ENCODE measurements at regions not wholly inside any gene's neighbourhood (a gene's known extent, or its start where the extent isn't known, plus 50 kb on each side); places are given as distances from the start of the nearest gene placed in this dataset.
A peak's percentile ranks its signal among the peaks of the same experiment; 100 is the strongest.
"Not testable (repeated sequence)": the region's sequence is repeated elsewhere in the genome, so short reads cannot be mapped to it uniquely, and the experiment has no call there.

DNA sequence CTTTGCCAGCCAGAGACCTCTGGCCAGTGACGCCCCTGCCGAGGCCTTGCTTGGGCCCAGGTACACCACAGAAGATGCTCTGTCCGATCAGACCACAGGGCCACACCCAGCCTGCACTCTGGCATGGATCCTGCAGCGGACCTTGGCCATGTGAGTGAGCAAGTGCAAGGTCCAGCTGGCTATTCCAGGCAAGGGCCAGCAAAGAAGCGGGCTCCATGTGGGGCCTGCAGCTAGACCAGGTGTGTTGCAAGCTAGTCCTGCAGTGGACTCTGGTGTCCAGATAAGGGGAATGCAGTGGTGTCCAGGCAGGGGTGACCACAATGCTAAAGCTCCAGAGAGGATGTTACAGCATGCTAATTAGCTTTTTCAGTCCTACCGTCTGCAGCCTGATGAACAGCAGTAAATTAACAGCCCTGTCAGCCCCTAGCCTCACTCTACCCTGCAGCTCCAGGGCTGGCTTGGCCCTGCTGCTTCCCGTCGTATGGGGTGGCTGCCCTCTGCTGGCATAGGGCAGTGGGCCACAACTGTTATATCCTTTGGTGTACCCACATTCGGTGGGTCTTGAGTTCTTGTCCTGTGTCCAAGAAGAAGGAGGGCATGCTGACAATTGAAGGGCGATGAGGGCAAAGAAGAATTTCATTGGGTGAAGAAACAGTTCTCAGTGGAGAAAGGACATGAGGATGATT is 284.5 kb upstream of the POU5F2 start:
- DNase-seq, result no peak

DNA sequence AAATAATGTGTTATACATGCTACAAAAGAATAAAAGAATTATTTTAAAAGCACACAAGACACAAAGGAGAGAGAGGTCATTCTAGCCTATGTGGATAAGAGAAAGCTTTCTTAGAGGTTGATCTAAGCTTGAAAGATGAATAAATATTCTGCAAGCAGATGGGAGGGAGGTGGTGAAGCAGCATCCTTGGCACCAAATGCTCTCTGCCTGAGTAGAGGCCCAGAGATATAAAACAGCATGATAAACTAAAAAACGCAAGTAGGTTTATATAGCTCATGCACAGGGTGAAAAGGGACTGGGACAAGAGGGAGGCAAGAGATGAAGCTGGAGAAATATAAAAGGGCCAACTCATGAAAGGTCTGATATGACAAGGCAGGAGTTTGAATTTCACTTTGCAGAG is 283.2 kb upstream of the POU5F2 start:
- DNase-seq, result no peak

DNA sequence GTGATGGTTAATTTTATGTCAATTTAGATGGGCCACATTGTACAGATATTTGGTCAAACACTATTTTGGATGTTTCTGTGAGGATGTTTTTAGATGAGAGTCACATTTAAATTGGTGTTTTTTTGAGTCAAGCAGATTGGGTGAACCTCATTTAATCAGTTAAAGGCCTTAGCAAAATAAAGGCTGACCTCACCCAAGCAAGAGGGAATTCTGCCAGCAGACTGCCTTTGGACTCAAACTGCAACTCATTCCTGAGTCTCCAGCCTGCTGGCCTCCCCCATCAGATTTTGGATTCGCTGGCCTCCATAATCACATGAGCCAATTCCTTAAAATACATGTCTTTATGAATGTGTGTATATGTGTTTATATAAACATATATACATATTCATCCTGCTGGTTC is 282.7 kb upstream of the POU5F2 start:
- no peak for DNase-seq

DNA sequence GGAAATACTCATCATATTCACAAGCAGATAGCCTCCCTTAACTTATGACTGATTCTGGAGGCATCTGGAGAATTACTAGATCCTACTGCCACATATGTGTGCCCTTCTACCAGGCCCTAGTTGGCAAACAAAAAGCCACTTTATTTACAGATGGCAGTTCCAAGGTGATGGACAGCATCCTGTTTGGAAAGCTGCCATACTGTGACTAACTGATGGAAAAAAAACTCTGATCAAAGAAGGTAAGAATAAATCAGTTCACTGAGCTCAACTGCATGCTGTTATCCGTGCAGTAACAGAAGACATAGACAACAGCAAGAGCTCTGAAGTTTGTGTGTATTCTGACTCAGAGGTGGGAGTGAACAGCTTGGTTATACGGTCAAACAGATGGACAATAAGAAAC is 279.8 kb upstream of the POU5F2 start:
- DNase-seq, result no peak

DNA sequence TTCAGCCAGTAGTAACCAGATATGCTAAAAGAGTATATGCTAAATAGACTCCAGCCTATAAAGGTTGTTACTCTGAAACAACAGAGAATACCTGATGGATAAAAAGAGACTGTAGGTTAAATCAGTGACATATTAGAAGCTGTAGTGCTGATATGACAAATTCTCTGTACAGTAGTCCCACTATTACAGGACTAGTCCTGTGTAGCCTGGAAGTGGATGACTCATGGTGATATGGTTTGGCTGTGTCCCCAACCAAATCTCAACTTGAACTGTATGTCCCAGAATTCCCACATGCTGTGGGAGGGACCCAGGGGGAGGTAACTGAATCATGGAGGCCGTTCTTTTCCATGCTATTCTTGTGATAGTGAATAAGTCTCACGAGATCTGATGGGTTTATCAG is 276.2 kb upstream of the POU5F2 start:
- no peak for DNase-seq

DNA sequence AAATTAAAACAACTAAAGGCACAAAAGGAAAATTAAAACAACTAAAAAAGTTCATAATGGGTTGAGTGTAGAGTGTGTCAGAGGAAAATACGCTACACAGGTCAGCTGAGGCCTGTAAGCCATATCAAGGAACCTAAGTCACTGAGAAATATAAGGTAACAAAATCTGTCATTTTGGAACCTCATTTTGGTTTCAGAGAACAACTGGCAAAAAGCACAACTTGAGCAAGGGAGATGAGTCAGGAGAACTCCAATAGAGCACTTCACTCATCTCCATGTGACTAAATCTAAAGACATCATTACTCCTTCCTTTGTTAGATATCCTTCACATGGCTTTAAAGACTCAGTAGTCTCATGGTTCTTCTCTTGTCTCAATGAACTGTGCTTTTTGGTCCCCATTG is 269.4 kb upstream of the POU5F2 start:
- DNase-seq, result no peak

DNA sequence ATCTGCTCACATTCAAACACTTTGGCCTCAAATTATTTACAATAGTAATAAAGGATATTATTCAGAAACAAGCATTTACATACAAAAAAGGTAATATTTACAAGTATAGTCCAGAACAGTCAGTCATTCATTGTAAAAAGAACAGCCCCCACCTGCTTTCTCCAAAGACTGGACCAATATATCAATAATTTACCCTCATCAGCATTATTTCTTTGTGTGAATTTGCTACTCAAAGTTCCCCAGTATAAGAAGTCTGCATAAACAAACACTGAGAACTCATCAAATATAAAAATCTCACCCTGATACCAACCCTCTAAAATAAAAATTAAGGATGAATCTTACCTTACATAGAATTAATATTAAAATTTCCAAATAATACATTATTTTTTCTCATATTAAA is 267.8 kb upstream of the POU5F2 start:
- no peak for DNase-seq

DNA sequence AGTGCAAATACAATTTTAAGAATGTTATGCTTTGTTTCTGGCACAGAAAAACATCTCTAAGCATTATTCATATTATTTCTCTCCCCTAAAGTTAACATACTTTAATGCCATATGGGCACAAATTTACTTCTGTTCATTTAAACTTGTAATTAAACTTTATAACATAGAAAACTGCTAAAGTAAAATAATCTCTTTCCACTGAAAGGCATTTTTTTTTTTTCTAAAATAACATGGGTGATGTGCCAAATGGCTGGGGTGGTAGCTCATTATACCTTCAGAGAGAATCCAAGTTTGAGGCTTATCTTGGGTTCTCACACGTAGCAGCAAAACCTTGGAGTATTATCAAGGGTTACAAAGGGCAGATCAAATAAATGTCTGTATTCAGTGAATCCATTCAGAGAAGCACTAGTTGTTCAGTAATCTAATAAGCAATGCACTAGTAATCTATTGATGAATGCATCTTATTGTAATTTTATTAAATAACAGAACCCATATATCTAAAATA is 257.6 kb upstream of the POU5F2 start:
- DNase-seq, result no peak

DNA sequence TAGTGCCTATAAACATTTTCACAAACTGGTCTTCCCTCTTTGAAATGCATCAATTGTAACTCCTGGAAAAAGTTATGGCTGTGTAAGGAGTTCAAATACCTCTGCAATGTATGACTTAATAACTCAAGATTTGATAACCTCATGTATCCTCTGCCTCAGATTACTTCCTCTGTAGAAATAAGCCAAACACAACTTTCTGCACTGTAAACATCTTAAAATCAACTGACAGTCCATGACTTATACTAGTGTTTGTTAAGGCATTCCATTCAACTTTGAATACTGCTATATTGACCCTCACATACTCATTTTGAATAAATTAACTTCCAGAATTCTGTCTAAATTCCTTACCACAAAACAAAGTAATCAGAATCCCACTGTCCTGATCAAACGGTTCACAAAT is 256.2 kb upstream of the POU5F2 start:
- no peak for DNase-seq

DNA sequence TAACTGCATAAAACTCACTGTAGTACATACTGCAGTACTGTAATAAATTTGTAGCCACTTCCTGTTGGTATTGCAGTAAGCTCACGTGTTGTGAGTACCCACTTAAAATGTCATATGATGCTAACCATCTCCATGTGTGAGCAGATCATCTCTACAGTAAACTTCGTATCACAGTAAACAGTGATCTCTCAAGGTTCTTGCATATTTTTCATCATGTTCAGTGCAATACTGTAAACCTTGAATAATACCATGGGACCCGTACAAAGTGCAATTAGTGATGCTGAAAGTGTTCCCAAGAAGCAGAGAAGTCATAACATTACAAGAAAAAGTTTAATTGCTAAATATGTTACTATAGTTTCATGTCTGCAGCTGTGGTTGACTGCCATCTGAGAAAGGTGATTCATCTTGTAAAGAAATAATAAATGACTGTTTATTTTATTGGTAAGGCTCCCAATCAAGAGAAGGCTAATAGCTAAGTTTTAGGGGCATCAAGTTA is 253.8 kb upstream of the POU5F2 start:
- DNase-seq, result peak in 1 of 2 donors; percentile 20

DNA sequence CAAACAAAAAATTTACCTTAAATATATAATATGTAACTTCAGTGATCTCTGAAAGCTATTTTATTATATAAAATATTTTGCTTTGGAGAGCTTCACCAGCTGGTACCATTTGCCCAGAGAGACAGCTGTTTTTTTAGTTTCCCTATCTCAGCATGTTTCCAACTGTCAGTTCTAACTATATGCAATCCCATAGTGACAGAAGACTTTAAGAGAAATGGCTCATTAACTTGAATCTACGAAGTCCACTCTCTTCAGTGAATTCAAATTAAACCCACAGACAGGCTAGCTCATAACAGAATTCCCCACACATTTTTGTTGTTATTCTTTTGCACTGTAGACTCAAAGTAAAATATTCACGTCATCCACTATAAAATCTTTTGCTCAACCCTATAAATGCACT is 251.8 kb upstream of the POU5F2 start:
- no peak for DNase-seq

DNA sequence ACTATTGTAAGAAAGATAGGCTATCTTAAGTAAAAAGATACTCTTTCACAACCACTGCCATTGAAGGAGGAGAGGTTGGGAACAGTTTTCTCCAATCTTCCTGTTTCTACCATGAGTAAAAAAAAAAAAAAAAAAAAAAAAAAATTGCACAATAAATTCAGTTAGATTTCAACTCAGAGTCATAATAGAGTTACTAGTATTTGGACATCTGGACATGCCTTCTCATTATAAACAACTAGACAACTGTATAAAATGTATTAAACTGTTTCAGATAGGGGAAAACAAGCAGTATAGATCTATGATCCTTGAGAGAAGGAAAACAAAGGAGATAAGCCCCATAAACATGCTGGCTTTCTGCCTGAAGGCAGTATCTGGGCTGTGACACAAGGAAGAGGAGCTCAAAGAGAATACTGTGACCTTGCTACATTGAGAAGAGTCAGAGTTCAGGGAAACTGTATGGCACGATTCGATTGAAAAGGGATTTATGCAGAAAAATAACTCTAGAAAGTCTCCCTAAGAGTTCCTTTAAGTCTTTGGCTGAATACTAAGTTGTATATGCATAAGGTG is 249.2 kb upstream of the POU5F2 start:
- DNase-seq, result no peak

DNA sequence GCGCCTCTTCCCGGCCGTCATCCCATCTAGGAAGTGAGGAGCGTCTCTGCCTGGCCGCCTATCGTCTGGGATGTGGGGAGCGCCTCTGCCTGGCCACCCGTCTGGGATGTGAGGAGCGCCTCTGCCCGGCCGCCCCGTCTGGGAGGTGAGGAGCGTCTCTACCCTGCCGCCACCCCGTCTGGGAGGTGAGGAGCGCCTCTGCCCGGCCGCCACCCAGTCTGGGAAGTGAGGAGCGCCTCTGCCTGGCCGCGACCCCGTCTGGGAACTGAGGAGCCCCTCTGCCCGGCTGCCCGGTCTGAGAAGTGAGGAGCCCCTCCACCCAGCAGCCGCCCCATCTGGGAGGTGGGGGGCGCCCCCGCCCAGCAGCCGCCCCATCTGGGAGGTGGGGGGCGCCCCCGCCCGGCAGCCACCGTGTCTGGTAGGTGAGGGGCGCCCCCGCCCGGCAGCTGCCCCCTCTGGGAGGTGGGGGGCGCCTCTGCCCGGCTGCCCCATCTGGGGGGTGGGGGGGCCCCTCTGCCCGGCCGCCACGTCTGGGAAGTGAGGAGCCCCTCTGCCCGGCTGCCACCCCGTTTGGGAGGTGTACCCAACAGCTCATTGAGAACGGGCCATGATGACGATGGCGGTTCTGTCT is 244.7 kb upstream of the POU5F2 start:
- DNase-seq, result not testable (repeated sequence)

DNA sequence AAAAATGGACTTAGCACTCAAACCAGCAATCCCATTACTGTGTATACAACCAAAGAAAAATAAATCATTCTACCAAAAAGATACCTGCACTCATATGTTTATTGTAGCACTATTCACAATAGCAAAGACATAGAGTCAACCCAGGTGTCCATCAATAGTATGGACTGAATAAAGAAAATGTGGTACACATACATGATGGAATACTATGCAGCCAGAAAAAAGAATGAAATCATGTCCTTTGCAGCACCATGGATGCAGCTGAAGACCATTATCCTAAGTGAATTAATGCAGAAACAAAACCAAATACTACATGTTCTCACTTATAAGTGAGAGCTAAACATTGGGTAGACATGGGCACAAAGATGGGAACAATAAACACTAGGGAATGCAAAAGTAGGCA is 236.8 kb upstream of the POU5F2 start:
- DNase-seq, result no peak

DNA sequence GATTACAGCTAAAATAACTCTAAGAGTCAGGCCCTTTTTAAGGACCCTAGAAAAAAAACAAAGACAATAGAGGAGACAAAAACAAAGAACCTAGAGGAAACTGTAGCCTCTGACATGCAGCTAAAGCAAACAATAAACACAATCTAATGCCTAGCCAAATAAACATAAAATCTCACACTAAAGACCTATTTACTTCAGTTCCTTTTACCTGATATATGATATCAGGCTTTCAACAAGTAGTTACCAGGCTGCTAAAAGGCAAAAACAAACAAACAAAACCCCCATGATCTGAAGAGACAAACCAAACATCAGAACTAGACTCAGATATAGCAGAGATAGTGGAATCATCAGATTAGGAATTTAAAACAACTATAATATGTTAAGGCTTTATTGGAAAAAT is 226.5 kb upstream of the POU5F2 start:
- DNase-seq, result no peak

DNA sequence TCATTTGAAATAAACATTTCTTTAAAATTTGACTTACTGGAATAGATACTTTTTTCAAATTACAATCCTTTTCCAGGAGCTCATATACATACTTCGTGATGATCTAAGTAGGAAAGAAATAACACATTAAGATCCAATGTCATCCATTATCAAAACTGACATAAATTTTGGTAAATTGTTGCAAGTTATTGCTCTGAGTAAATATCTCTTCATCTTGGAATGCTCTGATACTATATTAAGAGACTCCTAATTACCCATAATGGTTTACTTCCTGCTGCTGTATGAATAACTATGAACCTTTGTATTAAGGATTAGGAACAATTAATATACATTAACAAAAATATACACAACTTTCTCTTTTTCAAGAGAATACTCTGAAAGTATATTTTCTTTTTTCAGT is 223.0 kb upstream of the POU5F2 start:
- DNase-seq, result no peak

DNA sequence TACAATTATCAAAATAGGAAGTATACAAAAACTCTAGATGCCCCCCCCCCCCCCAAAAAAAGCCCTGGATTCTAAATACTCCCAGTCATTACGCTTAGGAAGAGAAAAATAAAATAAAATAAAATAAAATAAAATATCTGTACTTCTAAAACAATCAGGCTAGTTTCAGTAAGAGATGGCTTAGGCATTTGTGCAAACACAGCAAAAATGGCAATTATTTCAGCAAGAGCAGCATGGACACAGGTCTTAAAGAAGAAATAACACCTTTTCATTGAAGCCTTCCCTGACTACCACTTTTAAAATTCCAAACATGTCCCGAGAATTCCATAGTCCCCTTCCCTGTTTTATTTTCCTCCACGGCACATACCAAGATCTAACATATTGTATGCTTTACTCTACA is 218.6 kb upstream of the POU5F2 start:
- DNase-seq, result no peak

DNA sequence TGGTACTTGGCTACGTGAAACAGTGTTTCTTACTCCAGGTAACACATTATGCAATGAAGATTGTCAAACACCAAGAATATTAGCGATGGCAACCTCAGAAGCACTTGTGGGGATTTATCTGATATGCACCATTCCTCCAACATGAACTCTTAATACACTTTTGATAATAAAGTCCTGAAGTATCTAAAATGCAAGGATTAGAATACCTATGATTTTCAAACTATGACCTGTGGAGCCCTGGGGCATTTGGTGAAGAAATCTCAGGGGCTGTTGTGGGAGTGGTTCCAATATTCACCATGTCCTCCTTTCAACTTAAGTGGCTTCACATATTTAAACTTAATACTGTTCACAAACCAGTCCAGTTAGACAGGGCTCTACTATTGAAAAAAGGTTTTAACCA is 214.6 kb upstream of the POU5F2 start:
- no peak for DNase-seq

DNA sequence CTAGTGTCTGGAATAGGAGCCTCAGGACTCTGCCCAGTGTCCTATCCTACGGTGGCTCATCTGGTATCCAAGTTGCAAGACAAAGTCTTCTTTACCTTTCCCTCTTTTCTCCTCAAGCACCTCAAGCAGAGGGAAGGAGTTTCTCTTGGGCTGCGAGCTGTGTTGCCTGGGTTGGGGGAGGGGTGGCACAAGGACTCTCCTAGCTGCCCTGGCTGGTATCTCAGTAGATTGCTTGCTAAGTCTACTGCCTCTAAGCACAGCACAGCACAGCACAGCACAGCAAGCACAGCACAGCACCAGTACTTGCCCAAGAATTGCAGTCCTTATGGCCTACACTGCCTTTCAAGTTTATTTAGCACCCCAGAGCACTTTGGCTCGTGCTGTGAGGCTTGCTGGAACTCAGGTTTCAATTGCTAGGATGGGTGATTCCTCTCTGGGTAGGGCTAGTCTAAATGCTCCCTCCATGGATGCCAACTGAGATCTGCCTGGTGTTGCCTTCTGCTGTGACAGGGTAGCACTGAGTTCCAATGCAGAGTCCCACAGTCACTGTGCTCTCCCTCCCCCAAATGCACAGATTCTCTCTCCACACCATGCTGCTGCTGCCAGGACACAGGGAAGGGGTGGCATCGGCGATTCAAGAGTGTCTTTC is 213.1 kb upstream of the POU5F2 start:
- DNase-seq, result no peak

DNA sequence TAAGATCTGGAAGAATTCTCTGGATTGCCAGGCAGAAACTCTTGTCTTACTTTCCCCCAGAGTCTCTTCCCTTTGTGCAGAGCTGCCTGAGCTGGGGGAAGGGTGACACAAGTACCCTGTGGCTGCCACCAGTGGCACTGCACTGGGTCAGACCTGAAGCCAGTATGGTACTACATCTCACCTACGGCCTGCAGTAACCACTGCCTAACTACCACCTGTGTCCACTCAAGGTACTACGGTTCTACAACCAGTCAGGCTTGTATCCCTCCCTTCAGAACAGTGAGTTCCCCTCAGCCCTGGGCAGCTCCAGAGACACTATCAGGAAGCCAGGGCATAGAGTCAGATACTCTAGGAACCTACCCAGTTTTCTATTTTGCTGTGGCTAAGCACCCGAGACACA is 212.0 kb upstream of the POU5F2 start:
- no peak for DNase-seq

DNA sequence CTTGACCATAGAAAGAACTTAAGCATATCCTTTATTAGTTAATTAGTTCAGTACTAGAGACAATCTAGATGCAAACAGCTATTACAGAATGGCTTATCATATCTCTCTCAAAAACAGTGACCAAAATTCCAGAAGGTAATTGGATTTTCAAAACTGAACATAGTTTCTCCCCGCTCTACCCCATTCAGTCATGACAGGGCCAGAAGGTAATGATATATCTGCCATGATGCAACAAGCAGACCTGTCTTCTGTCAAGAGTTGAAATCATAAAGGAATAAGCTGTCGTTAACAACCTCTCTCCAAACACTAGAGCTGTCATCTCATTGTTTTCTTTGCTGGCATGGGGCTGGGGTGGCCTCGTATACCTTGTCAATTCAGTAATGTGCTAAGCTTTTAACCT is 200.5 kb upstream of the POU5F2 start:
- DNase-seq, result no peak

DNA sequence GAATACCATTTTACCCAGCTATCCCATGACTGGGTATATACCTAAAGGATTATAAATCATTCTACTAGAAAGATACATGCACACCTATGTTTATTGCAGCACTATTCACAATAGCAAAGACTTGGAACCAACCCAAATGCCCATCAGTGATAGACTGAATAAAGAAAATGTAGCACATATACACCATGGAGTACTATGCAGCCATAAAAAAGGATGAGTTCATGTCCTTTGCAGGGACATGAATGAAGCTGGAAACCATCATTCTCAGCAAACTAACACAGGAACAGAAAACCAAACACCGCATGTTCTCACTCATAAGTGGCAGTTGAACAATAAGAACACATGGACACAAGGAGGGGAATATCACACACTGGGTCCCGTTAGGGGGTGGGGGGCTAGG is 191.9 kb upstream of the POU5F2 start:
- not testable (repeated sequence) for DNase-seq

DNA sequence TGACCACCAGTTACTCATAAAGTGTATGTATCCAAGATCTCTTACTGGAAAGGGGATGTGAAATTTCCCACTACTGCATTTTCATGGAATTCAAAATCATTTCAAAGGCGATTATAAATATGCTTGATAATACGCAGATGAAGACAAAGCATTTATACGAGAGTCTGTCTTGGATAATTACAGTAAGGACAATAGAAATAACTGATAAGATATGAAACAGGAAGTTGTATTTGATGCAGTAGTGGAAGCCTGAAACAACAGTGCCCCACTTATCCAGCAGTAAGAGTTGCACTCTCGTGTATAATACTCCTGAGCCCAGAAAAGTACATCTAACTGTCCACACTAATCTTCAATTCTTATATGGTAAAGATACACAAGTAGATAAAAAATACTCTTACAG is 188.7 kb upstream of the POU5F2 start:
- no peak for DNase-seq

DNA sequence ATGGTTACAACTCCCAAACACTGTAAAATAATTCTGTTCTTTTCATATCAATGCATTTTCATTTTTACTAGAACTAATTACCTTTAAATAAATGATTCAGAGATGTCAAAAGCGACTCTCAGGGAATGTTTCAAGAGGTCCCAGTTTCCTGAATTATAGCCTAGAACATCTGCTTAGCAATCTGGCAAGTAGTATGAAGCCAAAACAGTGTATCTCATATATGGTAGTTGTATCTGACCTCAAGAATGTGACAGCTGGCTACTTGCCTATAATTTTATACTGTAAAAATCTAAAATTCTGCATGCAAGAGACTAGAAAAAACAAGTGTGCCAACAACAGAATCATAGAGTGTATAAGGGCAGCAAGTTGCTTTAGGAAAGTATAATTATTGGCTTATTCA is 187.7 kb upstream of the POU5F2 start:
- no peak for DNase-seq

Measured in CD4-positive, alpha-beta T cell treated with Interferon alpha-2 for 1 hour (primary cell).